NCI-H146 treated with DMSO at 0.1 percent for 48 hours (cell line): ENCODE measurements at regions not wholly inside any gene's neighbourhood (a gene's known extent, or its start where the extent isn't known, plus 50 kb on each side); places are given as distances from the start of the nearest gene placed in this dataset.

ENCODE experiments used
- DNase-seq: peaks from one replicate; lab custom pipeline; 2025; ENCODE audit not compliant: unreplicated experiment; lab: John Stamatoyannopoulos, UW

DNA sequence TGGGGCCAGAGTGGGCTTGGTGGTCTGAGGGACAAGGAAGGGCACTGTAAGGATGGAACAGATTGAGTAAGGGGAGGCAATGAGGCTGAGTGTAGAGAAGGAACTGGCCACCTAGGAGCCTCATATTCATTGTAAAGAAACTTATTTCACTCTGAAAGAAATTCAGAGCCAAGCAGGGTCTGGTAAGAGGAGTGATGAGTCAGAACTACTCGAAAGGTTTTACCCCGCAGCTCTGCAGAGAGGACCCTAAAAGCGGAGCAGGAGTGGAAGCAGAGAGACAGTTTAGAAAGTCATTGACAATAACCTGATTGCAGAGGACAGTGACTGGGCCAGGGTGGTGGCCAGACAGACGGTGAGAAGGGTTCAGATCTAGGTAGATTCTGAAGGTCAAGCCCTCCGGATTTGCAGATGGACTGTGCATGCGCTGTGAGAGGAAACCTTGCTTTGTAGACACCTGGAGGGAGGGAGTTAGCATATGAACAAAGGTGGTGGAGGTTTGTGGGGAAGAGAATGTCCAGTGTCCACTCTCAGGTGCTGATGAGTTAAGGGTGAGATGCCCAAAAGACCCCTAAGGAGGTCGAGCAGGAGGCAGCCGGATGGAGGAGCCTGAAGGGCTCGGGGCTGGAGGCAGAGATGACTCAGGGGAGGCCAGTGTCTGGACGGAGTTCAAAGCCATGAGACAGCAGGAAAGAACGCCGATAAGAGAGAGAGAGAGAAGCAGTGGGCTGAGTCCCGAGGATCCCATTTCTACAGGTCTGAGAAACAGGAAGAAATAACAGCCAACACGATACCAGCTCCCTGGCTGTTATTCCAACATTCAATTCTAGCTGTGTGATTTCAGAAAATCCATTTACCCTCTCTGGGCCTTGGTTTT is 546.0 kb downstream of the BRD1 start:
- no peak for DNase-seq

DNA sequence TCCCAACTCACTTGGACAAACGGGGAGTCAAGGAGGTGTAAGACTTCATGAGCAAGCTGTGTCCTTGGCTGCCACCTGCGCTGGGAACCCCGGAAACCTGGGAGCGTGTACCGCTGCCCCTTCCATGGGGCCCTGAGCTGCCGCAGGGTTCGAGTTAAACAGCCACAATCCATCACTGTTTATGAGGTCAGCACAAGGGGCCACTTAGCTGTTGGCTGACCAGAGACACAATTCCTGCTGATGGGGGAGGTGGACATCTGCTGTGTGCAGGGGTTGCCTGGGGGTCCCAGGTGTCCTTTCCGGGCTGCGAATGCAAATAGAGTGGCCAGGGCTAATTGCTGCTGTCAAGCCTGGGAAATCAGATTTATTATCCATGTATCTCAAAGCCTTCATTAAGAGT is 549.3 kb downstream of the BRD1 start:
- peak; percentile 2 for DNase-seq

DNA sequence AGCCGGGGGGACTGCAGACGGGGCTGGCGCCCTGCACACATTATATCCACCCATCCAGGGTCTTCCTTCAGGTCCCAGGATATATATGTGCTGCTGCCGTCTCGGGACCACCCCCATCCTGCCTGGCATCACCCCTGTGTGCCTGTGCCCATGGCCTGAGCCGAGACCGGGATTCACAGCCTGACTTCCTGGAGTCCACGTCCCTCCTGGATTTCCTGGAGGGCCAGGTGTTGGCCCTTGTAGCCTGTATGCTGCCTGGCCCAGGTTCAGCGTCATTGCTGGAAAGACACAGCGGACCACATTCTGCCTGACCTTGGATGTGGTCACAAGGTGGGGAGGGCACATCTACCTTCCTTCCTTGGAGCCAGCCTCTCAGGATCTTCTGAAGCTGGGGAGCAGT is 551.1 kb downstream of the BRD1 start:
- DNase-seq: no peak

DNA sequence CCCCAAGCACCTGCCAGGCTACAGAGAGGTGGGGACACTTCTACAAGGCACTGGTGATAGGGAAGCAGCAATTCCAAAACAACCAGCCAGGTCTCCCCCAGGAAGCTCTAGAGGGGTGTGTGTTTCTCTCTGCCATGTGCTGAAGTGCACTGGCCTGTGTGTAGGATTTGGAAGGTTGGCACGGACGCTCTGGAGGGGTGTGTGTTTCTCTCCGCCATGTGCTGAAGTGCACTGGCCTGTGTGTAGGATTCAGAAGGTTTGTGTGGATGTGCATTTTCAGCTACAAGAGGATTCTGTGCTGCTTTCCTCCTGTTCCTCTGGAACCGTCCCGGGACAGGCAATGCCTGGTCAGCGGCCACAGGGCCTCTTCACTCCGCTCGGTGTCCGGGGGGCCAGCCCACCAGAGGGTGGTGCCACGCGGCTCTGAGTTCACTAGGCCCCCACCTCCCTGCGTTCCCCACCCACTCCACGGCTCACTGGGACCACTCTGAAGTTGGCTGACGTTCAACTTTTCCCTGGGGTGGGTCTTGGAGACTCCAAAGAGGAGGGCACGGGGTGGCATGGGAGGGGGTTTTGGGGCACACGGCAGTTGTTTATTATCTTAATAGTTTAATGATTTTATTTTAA is 552.8 kb downstream of the BRD1 start:
- DNase-seq: no peak

DNA sequence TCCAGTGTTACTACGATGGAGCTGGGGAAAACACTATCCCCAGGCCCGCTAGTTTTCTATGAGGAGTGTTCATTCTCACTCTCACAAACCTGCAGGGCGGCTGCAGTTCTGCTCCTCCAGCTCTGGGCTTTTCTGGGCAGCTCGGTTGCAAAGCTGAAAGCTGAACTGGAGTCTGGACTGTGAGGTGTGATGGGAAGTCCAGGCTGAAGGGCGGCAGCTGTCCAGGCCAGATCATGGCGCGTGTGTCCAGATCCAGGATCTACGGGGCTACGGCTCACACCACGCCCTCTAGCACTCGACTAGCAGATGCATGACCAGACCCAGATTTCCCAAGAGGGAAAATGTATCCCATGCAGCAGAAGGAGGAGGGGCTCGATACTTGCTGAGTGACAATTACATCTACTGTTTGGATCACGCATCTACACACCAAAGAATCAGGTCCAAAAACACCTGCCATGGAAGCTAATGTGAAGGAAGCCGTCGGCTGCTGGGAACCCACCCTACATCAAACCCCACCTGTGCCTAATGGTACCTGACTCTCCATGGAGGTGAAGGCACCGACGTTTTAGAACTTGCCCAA is 555.0 kb downstream of the BRD1 start:
- no peak for DNase-seq

DNA sequence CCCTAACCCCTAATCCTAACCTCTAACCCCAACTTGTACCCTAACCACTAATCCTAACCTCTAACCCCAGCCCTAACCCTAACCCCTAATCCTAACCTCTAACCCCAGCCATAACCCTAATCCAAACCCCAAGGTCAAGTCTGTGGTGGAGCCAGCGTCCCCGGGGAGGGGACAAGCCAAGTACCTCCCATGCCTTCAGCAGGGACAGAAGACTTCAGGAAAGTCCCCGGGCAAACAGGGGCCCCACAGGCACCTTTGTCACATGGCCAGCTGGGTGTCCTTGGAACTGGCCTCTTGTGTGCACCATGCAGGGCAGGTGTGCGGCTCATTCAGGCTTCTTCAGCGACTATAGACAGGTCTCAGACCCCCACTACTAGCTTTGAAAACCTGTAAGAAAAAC is 555.8 kb downstream of the BRD1 start:
- no peak for DNase-seq

DNA sequence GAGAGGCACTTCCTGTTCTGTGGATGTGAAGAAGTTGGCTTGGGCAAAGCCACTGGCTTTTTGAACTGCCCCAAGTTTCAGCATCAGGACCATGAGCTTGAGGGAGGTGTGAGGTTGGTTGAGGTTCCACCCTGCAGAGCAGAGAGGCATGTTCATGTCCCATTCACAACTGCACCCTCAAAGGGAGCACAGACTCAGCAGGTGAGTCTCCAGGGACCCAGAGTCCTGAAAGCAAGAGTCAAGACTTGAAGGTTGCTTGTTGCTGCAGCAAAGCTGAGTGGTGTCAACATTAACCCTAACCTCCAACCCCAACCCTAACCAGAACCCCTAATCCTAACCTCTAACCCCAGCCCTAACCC is 556.3 kb downstream of the BRD1 start:
- DNase-seq: no peak

DNA sequence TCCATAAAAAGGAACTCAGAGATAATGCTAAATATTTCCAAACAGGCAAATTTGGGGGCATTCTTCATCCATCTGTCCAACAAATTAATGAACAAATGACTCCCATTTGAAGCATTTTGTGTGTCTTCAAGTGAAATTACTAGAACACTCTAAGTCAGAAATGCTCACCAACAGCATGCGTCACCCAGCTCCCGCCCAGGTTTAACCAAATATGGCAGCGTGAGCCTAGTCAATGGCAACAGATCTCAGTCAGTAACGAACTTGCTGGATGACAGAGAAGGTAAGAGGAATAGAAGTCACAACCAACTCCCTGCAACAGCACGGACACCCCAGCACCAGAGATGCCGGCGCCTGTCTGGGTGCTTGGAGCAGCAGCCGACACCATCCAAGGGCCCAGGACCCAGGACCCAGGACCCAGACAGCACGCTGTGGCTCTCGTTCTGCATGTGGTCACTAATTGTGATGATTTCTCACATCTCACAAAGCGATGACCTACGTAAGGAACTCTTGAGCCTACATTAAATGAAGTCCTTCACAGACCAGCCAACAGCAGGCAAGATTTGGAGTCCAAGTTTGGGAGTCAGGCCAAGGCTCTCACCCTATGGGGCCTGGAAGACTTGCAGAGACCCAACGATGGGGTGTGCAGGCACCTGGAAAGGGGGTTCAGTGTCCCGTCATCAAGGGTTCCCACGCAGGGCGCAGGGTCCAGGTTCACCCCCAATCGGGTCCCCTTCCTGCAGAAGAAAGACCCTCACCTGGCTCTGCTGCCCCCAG is 556.9 kb downstream of the BRD1 start:
- no peak for DNase-seq

DNA sequence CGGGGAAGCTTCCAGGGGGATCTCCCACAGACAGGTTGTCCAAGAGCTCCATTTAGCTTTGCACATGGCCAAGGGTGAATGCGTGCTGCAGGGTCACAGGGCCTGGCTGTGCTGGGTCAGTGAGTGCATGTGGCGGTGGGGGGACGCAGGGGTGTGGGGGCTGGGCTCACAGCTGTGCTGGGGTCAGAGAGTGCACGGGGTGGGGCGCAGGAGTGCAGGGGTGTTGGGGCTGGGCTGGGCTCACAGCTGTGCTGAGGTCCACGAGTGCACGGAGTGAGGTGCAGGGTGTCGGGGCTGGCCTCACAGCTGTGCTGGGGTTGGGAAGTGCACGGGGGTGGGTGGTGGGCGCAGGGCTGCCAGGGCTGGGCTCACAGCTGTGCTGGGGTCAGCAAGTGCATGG is 557.7 kb downstream of the BRD1 start:
- DNase-seq: no peak

DNA sequence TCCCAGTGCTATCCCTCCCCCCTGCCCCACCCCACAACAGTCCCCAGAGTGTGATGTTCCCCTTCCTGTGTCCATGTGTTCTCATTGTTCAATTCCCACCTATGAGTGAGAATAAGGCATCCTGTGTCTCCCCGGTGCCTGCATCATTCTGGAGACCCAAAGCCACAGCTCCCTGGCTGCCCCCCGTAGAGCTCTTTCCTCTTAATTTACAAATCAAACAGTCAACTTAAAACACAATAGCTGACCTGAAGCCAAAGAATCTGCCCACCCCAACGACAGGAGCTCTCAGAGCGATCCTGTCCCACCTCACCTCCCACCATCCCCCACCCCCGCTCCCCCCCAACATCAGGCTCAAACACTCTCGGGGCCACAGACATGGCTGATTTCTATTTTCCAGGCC is 558.3 kb downstream of the BRD1 start:
- peak; percentile 10 for DNase-seq

DNA sequence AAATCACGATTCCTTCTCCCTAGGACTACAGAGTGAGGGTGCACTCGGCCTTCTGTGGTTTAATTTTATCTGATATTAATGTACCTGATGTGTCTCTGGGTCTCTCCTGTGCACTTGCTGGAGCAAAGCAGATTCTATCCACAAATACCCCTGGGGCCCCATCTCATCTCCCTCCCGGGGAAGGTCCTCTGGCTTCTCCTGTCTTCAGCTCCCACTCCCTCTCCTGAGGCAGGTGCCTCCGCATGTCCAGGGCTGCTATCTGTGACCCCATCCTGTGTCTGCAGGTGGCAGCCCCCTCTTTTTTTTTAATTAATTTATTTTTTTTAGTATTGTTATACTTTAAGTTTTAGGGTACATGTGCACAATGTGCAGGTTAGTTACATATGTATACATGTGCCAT is 558.7 kb downstream of the BRD1 start:
- DNase-seq: no peak

DNA sequence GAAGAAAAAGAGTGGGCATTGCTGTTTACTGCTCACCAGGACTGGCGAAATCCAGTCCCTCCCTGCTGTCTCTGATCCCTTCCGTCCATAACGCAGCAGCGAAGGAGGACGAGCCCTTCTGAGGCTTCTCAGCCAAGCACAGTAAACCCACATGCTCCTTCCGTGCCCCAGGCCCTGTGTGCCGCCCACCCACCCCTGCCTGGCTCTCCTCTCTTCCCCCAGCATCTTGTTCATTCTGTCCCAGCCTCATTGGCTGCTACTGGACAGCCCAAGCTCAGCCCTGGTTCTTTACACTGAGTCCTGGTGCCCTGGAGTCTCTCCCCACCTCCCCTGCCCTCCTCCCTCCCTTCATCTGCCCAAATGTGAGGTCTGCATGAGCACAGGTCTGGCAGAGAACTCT is 559.7 kb downstream of the BRD1 start:
- no peak for DNase-seq

DNA sequence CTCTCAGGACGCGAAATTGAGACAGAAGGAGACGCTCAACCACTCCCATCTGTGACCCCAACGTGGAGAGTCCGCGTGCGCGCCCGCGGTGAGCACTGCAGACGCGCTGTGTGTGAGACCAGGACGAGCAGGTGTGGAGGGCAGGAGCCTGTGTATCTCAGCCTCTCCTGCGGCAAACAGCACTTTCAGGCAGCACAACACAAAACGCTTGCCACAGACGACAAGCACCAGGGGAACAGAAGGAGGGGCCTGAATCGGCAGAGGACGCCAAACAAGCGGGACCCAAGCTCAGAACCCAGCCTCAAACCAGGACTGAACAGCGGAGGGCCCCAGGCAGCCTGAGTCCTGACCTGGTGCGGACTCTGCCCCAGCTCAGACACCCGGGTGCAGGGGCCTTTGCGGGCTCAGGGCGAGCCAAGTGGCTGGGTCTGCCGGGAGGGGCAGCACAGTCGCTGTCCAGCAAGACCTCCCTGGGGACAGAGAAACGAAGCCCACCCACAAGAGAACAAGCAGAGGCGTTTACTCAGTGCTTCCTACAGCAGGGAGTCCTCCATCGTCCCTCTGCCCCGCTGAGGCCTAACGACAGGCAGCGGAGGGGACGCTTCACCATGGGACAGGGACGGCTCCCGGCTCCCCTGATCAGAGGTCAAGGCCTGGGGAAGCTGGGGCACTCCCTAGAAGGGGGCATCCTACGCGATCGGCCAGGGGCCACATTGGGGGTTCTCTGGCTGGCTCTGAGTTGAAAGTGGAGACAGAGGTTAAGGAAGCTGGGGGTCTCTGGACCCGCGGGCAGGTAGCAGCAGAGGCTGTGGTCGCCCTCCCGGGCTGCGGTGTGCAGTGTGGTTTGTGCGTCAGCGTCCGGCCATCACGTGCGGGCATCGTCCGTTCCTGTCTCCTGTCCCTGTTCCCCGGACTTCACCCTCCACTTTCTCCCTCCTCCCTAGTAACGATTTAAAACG is 560.8 kb downstream of the BRD1 start:
- no peak for DNase-seq

DNA sequence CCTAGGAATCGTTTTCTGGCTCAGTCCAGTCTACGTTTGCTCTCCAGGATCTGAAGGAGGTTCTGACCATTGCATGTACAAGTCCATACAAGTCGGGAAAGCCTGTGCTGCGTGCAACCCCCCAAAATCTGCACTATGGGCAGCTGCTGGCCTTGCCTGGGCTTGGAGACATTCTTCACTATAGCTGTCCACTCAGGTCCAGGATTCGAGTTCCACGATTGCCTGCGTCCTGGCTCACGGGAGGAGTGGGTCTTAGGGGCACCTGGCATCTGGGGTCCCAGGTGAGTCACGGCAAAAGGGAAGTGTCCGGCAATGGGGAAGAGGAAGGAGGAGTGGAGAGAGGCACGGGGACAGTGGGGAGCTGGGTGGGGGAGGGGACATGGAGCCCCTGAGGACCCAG is 563.0 kb downstream of the BRD1 start:
- no peak for DNase-seq

DNA sequence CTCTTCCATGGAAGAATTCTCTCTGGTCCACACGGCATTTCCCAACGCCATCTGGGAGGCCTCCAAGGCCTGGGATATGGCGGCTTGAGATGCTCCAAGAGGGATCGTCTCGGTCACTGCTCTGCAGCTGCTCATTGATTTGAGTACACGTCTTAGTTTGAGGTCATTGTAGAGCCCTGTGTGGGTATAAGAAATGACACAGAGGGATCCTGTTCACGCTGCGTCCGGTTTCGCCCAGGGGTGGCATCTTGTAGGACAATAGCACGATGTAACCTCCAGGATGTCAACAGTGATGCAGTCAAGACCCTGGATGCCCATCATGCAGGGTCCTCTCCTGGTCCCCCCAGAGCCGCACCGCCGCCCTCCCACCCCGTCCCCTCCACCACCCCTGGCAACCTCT is 564.6 kb downstream of the BRD1 start:
- no peak for DNase-seq

DNA sequence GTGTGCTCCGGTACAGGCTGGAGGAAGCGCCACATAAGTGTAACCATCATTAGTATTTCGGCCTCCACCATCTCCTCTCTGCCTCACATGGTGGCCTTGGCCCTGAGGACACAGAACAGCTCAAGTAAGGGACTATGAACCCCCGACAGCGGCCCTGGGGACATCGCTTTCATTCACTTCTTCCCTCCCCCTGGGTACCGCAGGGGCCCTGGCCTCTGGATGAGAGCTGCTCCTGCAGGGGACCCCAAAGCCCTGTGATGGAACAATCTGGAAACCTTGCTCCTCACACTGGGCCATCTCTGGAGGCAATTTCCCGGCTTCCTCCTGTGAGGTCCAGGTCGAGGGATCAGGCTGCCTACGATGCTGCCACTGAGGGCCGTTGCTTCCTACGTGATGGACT is 565.5 kb downstream of the BRD1 start:
- no peak for DNase-seq

DNA sequence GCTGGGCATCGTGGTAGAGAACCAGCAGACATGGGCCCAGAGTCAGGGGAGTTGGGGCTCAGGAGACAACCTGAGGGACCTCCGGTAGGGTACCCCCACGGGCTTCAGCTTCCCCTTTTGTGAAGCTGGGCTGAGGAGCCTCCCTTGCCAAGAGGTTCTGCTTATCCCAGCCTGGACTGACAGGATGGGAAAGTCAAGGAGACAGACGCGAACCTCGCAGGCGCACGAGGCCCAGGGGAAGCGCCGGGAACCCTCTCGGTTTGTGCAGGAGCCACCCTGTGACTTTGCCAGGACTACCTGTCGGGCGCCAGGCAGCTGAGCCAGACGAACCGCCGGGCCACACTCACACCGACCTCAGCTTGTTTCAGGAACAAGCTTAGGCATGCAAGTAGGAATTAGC is 566.1 kb downstream of the BRD1 start:
- no peak for DNase-seq

DNA sequence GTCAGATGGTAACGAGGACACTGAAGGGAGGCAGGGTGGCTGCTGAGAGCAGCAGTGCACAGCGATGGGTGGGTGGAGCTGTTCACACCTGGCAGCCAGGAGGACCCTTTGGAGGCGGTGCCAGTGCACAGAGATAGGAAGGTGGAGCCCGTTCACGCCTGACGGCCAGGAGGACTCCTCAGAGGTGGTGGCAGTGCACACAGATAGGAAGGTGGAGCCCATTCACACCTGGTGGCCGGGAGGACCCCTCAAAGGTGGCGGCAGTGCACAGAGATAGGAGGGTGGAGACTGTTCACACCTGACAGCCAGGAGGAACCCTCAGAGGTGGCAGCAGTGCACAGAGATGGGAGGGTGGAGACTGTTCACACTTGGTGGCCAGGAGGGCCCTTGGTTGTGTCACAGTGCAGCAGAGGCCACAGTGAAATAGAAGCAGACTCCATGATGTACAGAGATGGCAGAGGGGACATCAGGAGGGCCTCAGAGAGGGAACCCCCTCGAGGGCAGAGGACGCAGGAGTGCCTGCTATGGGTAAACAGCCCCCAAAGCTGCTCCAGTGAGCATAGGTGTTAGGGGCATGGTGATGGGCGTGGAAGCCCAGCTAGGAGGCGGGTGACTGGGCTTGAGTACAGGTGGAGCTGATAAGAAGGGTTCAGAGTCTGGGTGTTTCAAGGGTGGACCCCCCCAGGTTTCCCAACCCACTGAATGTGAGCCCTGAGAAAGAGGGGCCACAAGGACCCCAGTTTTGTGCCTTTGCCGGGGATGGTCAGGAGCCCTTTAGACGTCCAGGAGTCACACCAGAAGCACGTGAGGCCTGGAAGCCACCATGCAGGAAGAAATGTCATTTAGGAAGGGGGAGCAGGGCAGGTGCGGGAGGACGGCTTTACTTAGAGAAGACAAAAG is 566.7 kb downstream of the BRD1 start:
- no peak for DNase-seq

DNA sequence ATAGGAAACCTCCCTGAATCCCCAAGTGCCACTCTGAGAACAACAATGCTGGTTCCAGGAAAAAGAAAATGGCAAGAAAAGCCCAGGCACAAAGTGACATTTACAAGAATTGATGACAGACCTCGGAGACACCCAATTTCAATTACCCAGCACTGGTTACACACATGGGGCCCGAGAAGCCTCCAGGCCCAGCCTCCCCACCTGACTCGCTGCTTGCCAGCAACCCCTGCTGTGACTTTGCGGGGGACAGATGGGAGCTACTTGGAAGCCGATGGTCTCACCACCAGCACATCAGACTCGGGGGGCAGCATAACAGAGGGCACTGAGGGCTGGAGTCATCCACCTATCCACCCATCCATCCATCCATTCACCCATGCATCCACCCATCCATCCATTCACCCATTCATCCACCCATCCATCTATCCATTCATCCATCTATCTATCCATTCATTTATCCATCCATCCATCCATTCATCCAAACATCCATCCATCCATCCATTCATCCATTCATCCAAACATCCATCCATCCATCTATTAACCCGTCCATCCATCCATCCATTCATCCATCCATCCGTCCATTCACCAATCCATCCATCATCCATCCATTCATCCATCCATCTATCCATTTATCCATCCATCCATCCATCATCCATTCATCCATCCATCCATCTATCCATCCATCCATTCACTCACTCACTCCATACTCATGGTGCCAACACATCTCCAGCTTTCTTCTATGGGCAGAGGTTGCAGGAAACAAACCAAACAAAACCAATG is 567.6 kb downstream of the BRD1 start:
- DNase-seq: no peak
